HepG2 (cell line): ENCODE measurements at regions not wholly inside any gene's neighbourhood (a gene's known extent, or its start where the extent isn't known, plus 50 kb on each side); places are given as distances from the start of the nearest gene placed in this dataset.
A peak's percentile ranks its signal among the peaks of the same experiment; 100 is the strongest.

Experiments
- ATAC-seq: fragments of 200-7000 bp; cut with Tn5 transposase; 3 replicates; pipeline ENCODE4 v1.9.1; 2020; ENCODE audit warnings: mild to moderate bottlenecking, moderate library complexity
- BruUV-seq: library from RNA; stranded (reverse); fragments of 400-500 nt; replicated peaks from 2 replicates; lab custom pipeline; 2021; lab: Mats Ljungman, UMichigan
- CTCF ChIA-PET: fragments of 300-600 bp; formaldehyde crosslinking; extraction: SDS; loops from one replicate; lab custom pipeline; 2021; ENCODE audit warnings: low total read pairs, inconsistent platforms, low intra/inter-chr PET ratio; lab: Yijun Ruan, JAX
- POLR2A ChIA-PET: fragments of 350-600 bp; sonication (Branson Sonifier 250); formaldehyde crosslinking; loops from one replicate; lab custom pipeline; 2020; ENCODE audit warnings: antibody characterized with exemption, inconsistent platforms; lab: Yijun Ruan, JAX
- DNase-seq: peaks from one replicate; pipeline ENCODE4 v3.0.0-alpha.2; 2015; ENCODE audit warnings: low spot score
- FAIRE-seq: peaks from 3 replicates; lab custom pipeline; 2011; peaks lifted over from hg19 to GRCh38; lab: Jason Lieb, UNC
- H2AFZ ChIP-seq: one replicate; pipeline ENCODE4 v1.6.1; 2011; ENCODE audit warnings: low read length, inconsistent platforms
- H3K27ac ChIP-seq: fragments of 300-600 bp; 3 replicates; pipeline ENCODE4 v1.8.0; 2011; ENCODE audit warnings: mixed run types, mild to moderate bottlenecking, mixed read lengths, low read length, inconsistent platforms; ENCODE audit not compliant: insufficient read depth; ENCODE audit errors: extremely low read length
- H3K27me3 ChIP-seq, 2 experiments: fragments of 200-600 bp in 1 of 2; 2 replicates in 1 of 2; 3 replicates in 1 of 2; pipeline versions ENCODE4 v1.6.0 to v1.8.0; 2011; ENCODE audit warnings: low read length in 2 of 2, mild to moderate bottlenecking in 2 of 2, moderate library complexity in 2 of 2, inconsistent platforms in 1 of 2; ENCODE audit not compliant: insufficient read depth in 2 of 2, control insufficient read depth in 1 of 2
- H3K36me3 ChIP-seq, 2 experiments: fragments of 200-600 bp in 1 of 2; replicated peaks in 1 of 2; 2 replicates in 1 of 2; 3 replicates in 1 of 2; pipeline versions ENCODE4 v1.5.1 to v1.8.0; 2011; ENCODE audit warnings: low read length in 2 of 2, inconsistent platforms in 1 of 2; ENCODE audit not compliant: insufficient read depth in 2 of 2, control insufficient read depth in 1 of 2
- H3K4me1 ChIP-seq: 2 replicates; pipeline ENCODE4 v1.5.1; 2012; ENCODE audit warnings: low read length, inconsistent platforms; ENCODE audit not compliant: insufficient read depth
- H3K4me2 ChIP-seq: 2 replicates; pipeline ENCODE4 v1.6.0; 2011; ENCODE audit warnings: low read depth, low read length, inconsistent platforms
- H3K4me3 ChIP-seq, 3 experiments: fragments of 200-600 bp in 1 of 3; sonication (generic), shearing (Covaris generic) in 1 of 3; replicated peaks in 1 of 3; 2 replicates each; pipeline ENCODE4 v1.5.1; 2011 to 2016; ENCODE audit warnings: low read length in 3 of 3, inconsistent platforms in 2 of 3, low read depth in 2 of 3, mild to moderate bottlenecking in 2 of 3, control low read depth in 1 of 3, mixed read lengths in 1 of 3; ENCODE audit not compliant: insufficient read depth in 1 of 3
- H3K79me2 ChIP-seq: one replicate; pipeline ENCODE4 v1.6.1; 2011; ENCODE audit warnings: low read length, inconsistent platforms; ENCODE audit not compliant: insufficient read depth
- H3K9ac ChIP-seq: 2 replicates; pipeline ENCODE4 v1.6.0; 2011; ENCODE audit warnings: mild to moderate bottlenecking, low read depth, low read length, inconsistent platforms; ENCODE audit not compliant: insufficient read depth
- H3K9me3 ChIP-seq: 2 replicates; pipeline ENCODE4 v1.5.1; 2012; ENCODE audit warnings: mild to moderate bottlenecking, low read length
- H4K20me1 ChIP-seq: 2 replicates; pipeline ENCODE4 v1.6.0; 2011; ENCODE audit warnings: inconsistent platforms, mild to moderate bottlenecking, low read length, moderate library complexity; ENCODE audit not compliant: insufficient read depth
- GABPA ChIP-seq, 2 experiments: IDR thresholded peaks; 2 replicates each; pipeline ENCODE4 v1.6.1; 2011 to 2016; ENCODE audit warnings: low read depth in 2 of 2, low read length in 1 of 2, missing biosample characterization in 1 of 2, missing genetic modification characterization in 1 of 2
- HDAC1 ChIP-seq: sonication (generic); formaldehyde crosslinking; IDR thresholded peaks from 2 replicates; pipeline ENCODE4 v1.5.1; 2020; ENCODE audit warnings: mild to moderate bottlenecking, missing genetic modification reagents
- JUND ChIP-seq: sonication (generic); formaldehyde crosslinking; IDR thresholded peaks from 2 replicates; pipeline ENCODE4 v1.8.0; 2022; ENCODE audit warnings: mild to moderate bottlenecking, missing genetic modification reagents
- NPAS2 ChIP-seq: sonication (generic); formaldehyde crosslinking; IDR thresholded peaks from 2 replicates; pipeline ENCODE4 v1.8.0; 2022; ENCODE audit warnings: mild to moderate bottlenecking, missing genetic modification reagents, borderline replicate concordance
- PCBP2 ChIP-seq: fragments of 200-400 bp; formaldehyde crosslinking; optimal IDR thresholded peaks from 2 replicates; pipeline ENCODE3; 2018; ENCODE audit warnings: low read length, low read depth; ENCODE audit not compliant: poor library complexity, severe bottlenecking
- PRDM4 ChIP-seq: sonication (generic); formaldehyde crosslinking; IDR thresholded peaks from 2 replicates; pipeline ENCODE4 v1.9.0; 2021; ENCODE audit warnings: missing genetic modification reagents, borderline replicate concordance
- ZNF12 ChIP-seq: sonication (generic); formaldehyde crosslinking; IDR thresholded peaks from 2 replicates; pipeline ENCODE4 v1.5.0; 2020; ENCODE audit warnings: missing genetic modification reagents
- ZNF281 ChIP-seq: sonication (generic); formaldehyde crosslinking; IDR thresholded peaks from 2 replicates; pipeline ENCODE4 v1.4.0; 2020; ENCODE audit warnings: missing genetic modification reagents, borderline replicate concordance
- ZNF343 ChIP-seq: sonication (generic); formaldehyde crosslinking; IDR thresholded peaks from 2 replicates; pipeline ENCODE4 v1.4.0; 2020; ENCODE audit warnings: mild to moderate bottlenecking, missing genetic modification reagents
- ZNF430 ChIP-seq: sonication (generic); formaldehyde crosslinking; IDR thresholded peaks from 2 replicates; pipeline ENCODE4 v1.9.0; 2021; ENCODE audit warnings: mild to moderate bottlenecking, missing genetic modification reagents
- ZNF773 ChIP-seq: sonication (generic); formaldehyde crosslinking; IDR thresholded peaks from 2 replicates; pipeline ENCODE4 v1.4.0; 2020; ENCODE audit warnings: missing genetic modification reagents, borderline replicate concordance
- ZNF788 ChIP-seq: sonication (generic); formaldehyde crosslinking; IDR thresholded peaks from 2 replicates; pipeline ENCODE4 v1.5.0; 2020; ENCODE audit warnings: mild to moderate bottlenecking, missing genetic modification reagents, borderline replicate concordance
- ZSCAN30 ChIP-seq: sonication (generic); formaldehyde crosslinking; IDR thresholded peaks from 2 replicates; pipeline ENCODE4 v1.5.0; 2020; ENCODE audit warnings: mild to moderate bottlenecking, missing genetic modification reagents
- WGBS: methylation state at CpG from one replicate; pipeline ENCODE4 v1.1.6; 2017; ENCODE audit warnings: low lambda C conversion rate; 5-methylcytosine and 5-hydroxymethylcytosine counted together
- in situ Hi-C: cut with HindIII; loops from 2 replicates; pipeline ENCODE4 v1.10.0; 2017; ENCODE audit warnings: low pct_unique_long_range_greater_than_20kb; ENCODE audit not compliant: extremely low pct_ligation_motif_present
- intact Hi-C: fragments of 100-400 bp; cut with micrococcal nuclease; formaldehyde crosslinking; loops from one replicate; pipeline ENCODE4 v1.10.0; 2022; ENCODE audit not compliant: unreplicated experiment
- TF ChIP-seq, protein P1 (sequence below): sonication (generic); formaldehyde crosslinking; IDR thresholded peaks from 2 replicates; pipeline ENCODE4 v1.4.0; 2020; ENCODE audit warnings: missing genetic modification reagents

- H4K20me1 ChIP-seq = no peaks in the 10 kb centered on the region
- no peak overlapping the region for H3K4me2 ChIP-seq
- DNase-seq (peak; percentile 1), ATAC-seq (no peak), FAIRE-seq (no peak)
- H3K9ac ChIP-seq = no peak overlapping the region
- no peak overlapping the region for H3K27ac ChIP-seq
- WGBS = 0% methylated on average over 2 of the region's 2 CpGs
- intact Hi-C loops (no loop called here), in situ Hi-C loops (no loop called here)
- no peaks in the 10 kb centered on the region; a peak in 1 of 5 replicates for H3K27me3 ChIP-seq
- ChIA-PET CTCF (no interaction called here), POLR2A (no interaction called here)
- no peak overlapping the region for H3K4me3 ChIP-seq
- no peak for TF ChIP-seq NPAS2 (CRISPR knock-in tag)
- TF ChIP-seq PCBP2 = no peak
- TF ChIP-seq ZNF343 (CRISPR knock-in tag) = no peak
- no peak for TF ChIP-seq PRDM4
- TF ChIP-seq ZSCAN30 (CRISPR knock-in tag) = no peak
- no peak for TF ChIP-seq ZNF12 (CRISPR knock-in tag)
- no peak for TF ChIP-seq ZNF773 (CRISPR knock-in tag)
- TF ChIP-seq JUND = no peak
- TF ChIP-seq GABPA (IDR thresholded peaks at IDR 0.05; ENCODE audit: low read depth, low read length) = no peak
- TF ChIP-seq GABPA (CRISPR knock-in tag; IDR thresholded peaks at IDR 0.05; ENCODE audit: low read depth) = no peak
- TF ChIP-seq ZNF281 (CRISPR knock-in tag) = no peak
- TF ChIP-seq, protein P1, sequence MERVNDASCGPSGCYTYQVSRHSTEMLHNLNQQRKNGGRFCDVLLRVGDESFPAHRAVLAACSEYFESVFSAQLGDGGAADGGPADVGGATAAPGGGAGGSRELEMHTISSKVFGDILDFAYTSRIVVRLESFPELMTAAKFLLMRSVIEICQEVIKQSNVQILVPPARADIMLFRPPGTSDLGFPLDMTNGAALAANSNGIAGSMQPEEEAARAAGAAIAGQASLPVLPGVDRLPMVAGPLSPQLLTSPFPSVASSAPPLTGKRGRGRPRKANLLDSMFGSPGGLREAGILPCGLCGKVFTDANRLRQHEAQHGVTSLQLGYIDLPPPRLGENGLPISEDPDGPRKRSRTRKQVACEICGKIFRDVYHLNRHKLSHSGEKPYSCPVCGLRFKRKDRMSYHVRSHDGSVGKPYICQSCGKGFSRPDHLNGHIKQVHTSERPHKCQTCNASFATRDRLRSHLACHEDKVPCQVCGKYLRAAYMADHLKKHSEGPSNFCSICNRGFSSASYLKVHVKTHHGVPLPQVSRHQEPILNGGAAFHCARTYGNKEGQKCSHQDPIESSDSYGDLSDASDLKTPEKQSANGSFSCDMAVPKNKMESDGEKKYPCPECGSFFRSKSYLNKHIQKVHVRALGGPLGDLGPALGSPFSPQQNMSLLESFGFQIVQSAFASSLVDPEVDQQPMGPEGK (CRISPR knock-in tag) = no peak
- TF ChIP-seq ZNF788 (CRISPR knock-in tag) = no peak
- TF ChIP-seq ZNF430 (CRISPR knock-in tag) = no peak
- TF ChIP-seq HDAC1 (CRISPR knock-in tag) = no peak
- H3K9me3 ChIP-seq = peaks cover 29% of the 10 kb centered on the region
- no peaks in the 10 kb centered on the region for H3K79me2 ChIP-seq
- no peak overlapping the region for H2AFZ ChIP-seq
- BruUV-seq = no TSS peak
- no peaks in the 10 kb centered on the region for H3K4me1 ChIP-seq
- H3K36me3 ChIP-seq = no peaks in the 10 kb centered on the region
These were observed 762.9 kb downstream of the C12orf50 start for GRCh38 chr12:87266305-87266704.
